GM18868 (cell line): ENCODE measurements at regions not wholly inside any gene's neighbourhood (a gene's known extent, or its start where the extent isn't known, plus 50 kb on each side); places are given as distances from the start of the nearest gene placed in this dataset.
"Not testable (repeated sequence)": the region's sequence is repeated elsewhere in the genome, so short reads cannot be mapped to it uniquely, and the experiment has no call there.

Experiments
- ATAC-seq: cut with Tn5 transposase; IDR thresholded peaks from one replicate; pipeline ENCODE4 v1.9.1; 2021; ENCODE audit warnings: mild to moderate bottlenecking, moderate library complexity; ENCODE audit not compliant: unreplicated experiment

GRCh38 chr6:9361749-9362148 is 926.4 kb upstream of the SLC35B3 start:
- ATAC-seq: no peak

GRCh38 chr6:9360881-9361280 is 925.5 kb upstream of the SLC35B3 start:
- no peak for ATAC-seq

- no peak for ATAC-seq
Observed at GRCh38 chr6:9347608-9348007, 912.3 kb upstream of the SLC35B3 start.

GRCh38 chr6:9346923-9347322 is 911.6 kb upstream of the SLC35B3 start:
- ATAC-seq: no peak

GRCh38 chr6:9335431-9335830 is 900.1 kb upstream of the SLC35B3 start:
- no peak for ATAC-seq

- ATAC-seq: no peak
Observed at GRCh38 chr6:9334979-9335378, 899.6 kb upstream of the SLC35B3 start.

- no peak for ATAC-seq
Observed at GRCh38 chr6:9332241-9332780, 897.0 kb upstream of the SLC35B3 start.

- no peak for ATAC-seq
Observed at GRCh38 chr6:9316831-9317230, 881.5 kb upstream of the SLC35B3 start.

GRCh38 chr6:9315966-9316650 is 880.8 kb upstream of the SLC35B3 start:
- ATAC-seq: no peak

- no peak for ATAC-seq
Observed at GRCh38 chr6:9308284-9308683, 872.9 kb upstream of the SLC35B3 start.

- ATAC-seq: no peak
Observed at GRCh38 chr6:9307786-9308185, 872.4 kb upstream of the SLC35B3 start.

- no peak for ATAC-seq
Observed at GRCh38 chr6:9307187-9307586, 871.8 kb upstream of the SLC35B3 start.

- no peak for ATAC-seq
Observed at GRCh38 chr6:9295644-9296043, 860.3 kb upstream of the SLC35B3 start.

GRCh38 chr6:9292975-9293374 is 857.6 kb upstream of the SLC35B3 start:
- ATAC-seq: no peak

GRCh38 chr6:9290342-9290741 is 855.0 kb upstream of the SLC35B3 start:
- not testable (repeated sequence) for ATAC-seq

- ATAC-seq: no peak
Observed at GRCh38 chr6:9272671-9273070, 837.3 kb upstream of the SLC35B3 start.

GRCh38 chr6:9266741-9267140 is 831.4 kb upstream of the SLC35B3 start:
- ATAC-seq: no peak

- ATAC-seq: no peak
Observed at GRCh38 chr6:9257215-9257614, 821.9 kb upstream of the SLC35B3 start.

GRCh38 chr6:9254251-9254650 is 818.9 kb upstream of the SLC35B3 start:
- no peak for ATAC-seq

- ATAC-seq: no peak
Observed at GRCh38 chr6:9252799-9253198, 817.5 kb upstream of the SLC35B3 start.

- ATAC-seq: peak; percentile 70
Observed at GRCh38 chr6:9250852-9251251, 815.5 kb upstream of the SLC35B3 start.

GRCh38 chr6:9248133-9248532 is 812.8 kb upstream of the SLC35B3 start:
- no peak for ATAC-seq

GRCh38 chr6:9240861-9241260 is 805.5 kb upstream of the SLC35B3 start:
- no peak for ATAC-seq
